H9 (cell line): ENCODE measurements at regions not wholly inside any gene's neighbourhood (a gene's known extent, or its start where the extent isn't known, plus 50 kb on each side); places are given as distances from the start of the nearest gene placed in this dataset.

Experiments used
- DNase-seq: peaks from one replicate; pipeline ENCODE4 v3.0.0-alpha.2; 2017
- H2AFZ ChIP-seq: one replicate; pipeline ENCODE4 v1.6.1; 2013; ENCODE audit warnings: mild to moderate bottlenecking, low read length, control low read depth, moderate library complexity
- H2AK5ac ChIP-seq: 2 replicates; pipeline ENCODE4 v1.6.1; 2013; ENCODE audit warnings: low read length, control low read depth, mixed read lengths; ENCODE audit not compliant: insufficient read length
- H2BK120ac ChIP-seq: one replicate; pipeline ENCODE4 v1.6.1; 2013; ENCODE audit warnings: low read depth, mild to moderate bottlenecking, low read length, control low read depth, inconsistent platforms; ENCODE audit not compliant: poor library complexity, severe bottlenecking
- H2BK12ac ChIP-seq: 2 replicates; pipeline ENCODE4 v1.6.1; 2013; ENCODE audit warnings: low read length, control low read depth, mixed read lengths, low read depth; ENCODE audit not compliant: insufficient read length
- H2BK15ac ChIP-seq: 2 replicates; pipeline ENCODE4 v1.6.1; 2013; ENCODE audit warnings: low read depth, low read length, control low read depth
- H2BK20ac ChIP-seq: one replicate; pipeline ENCODE4 v1.6.1; 2013; ENCODE audit warnings: low read depth, mild to moderate bottlenecking, low read length, control low read depth, inconsistent platforms; ENCODE audit not compliant: poor library complexity, severe bottlenecking
- H2BK5ac ChIP-seq: 2 replicates; pipeline ENCODE4 v1.6.1; 2013; ENCODE audit warnings: low read length, control low read depth, mixed read lengths; ENCODE audit not compliant: insufficient read length
- H3K14ac ChIP-seq: 2 replicates; pipeline ENCODE4 v1.6.1; 2013; ENCODE audit warnings: low read length, control low read depth; ENCODE audit not compliant: insufficient read depth
- H3K18ac ChIP-seq: 2 replicates; pipeline ENCODE4 v1.6.1; 2013; ENCODE audit warnings: low read depth, mild to moderate bottlenecking, mixed read lengths, low read length, control low read depth; ENCODE audit not compliant: insufficient read length
- H3K23ac ChIP-seq: 2 replicates; pipeline ENCODE4 v1.6.1; 2013; ENCODE audit warnings: low read length, control low read depth, mixed read lengths, low read depth; ENCODE audit not compliant: insufficient read length
- H3K23me2 ChIP-seq: 2 replicates; pipeline ENCODE4 v1.6.1; 2013; ENCODE audit warnings: low read depth, mild to moderate bottlenecking, mixed read lengths, low read length, control low read depth; ENCODE audit not compliant: insufficient read length, poor library complexity, severe bottlenecking
- H3K27ac ChIP-seq: 2 replicates; pipeline ENCODE4 v1.5.1; 2013; ENCODE audit warnings: low read length, control low read depth, mixed read lengths, low read depth; ENCODE audit not compliant: insufficient read length
- H3K27me3 ChIP-seq: 2 replicates; pipeline ENCODE4 v1.6.1; 2013; ENCODE audit warnings: low read length, control low read depth, inconsistent platforms; ENCODE audit not compliant: insufficient read depth
- H3K4ac ChIP-seq: 2 replicates; pipeline ENCODE4 v1.6.1; 2013; ENCODE audit warnings: low read depth, mild to moderate bottlenecking, control low read depth, inconsistent platforms, low read length, moderate library complexity
- H3K4me1 ChIP-seq: 2 replicates; pipeline ENCODE4 v1.6.1; 2013; ENCODE audit warnings: low read length, control low read depth, inconsistent platforms; ENCODE audit not compliant: insufficient read depth
- H3K4me2 ChIP-seq: 2 replicates; pipeline ENCODE4 v1.6.1; 2013; ENCODE audit warnings: low read length, control low read depth, mixed read lengths; ENCODE audit not compliant: insufficient read length, insufficient read depth
- H3K56ac ChIP-seq: 2 replicates; pipeline ENCODE4 v1.6.1; 2013; ENCODE audit warnings: low read depth, mild to moderate bottlenecking, mixed read lengths, low read length, control low read depth; ENCODE audit not compliant: insufficient read length
- H3K79me1 ChIP-seq: 2 replicates; pipeline ENCODE4 v1.6.1; 2013; ENCODE audit warnings: low read depth, mild to moderate bottlenecking, moderate library complexity, low read length, control low read depth, inconsistent platforms; ENCODE audit not compliant: insufficient read depth, poor library complexity, severe bottlenecking
- H3K79me2 ChIP-seq: 2 replicates; pipeline ENCODE4 v1.6.1; 2013; ENCODE audit warnings: low read length, control low read depth, inconsistent platforms; ENCODE audit not compliant: insufficient read depth
- H3K9ac ChIP-seq: 2 replicates; pipeline ENCODE4 v1.6.1; 2013; ENCODE audit warnings: low read length, control low read depth, mixed read lengths; ENCODE audit not compliant: insufficient read length; ENCODE audit errors: extremely low read depth
- H3K9me3 ChIP-seq: one replicate; pipeline ENCODE4 v1.6.1; 2013; ENCODE audit warnings: low read depth, low read length, inconsistent platforms; ENCODE audit not compliant: control insufficient read depth
- H3T11ph ChIP-seq: one replicate; pipeline ENCODE4 v1.6.1; 2013; ENCODE audit warnings: mild to moderate bottlenecking, low read length, control low read depth, inconsistent platforms
- H4K20me1 ChIP-seq: one replicate; pipeline ENCODE4 v1.6.1; 2013; ENCODE audit not compliant: control insufficient read depth, insufficient read length, insufficient read depth
- H4K5ac ChIP-seq: 2 replicates; pipeline ENCODE4 v1.6.1; 2013; ENCODE audit warnings: low read depth, mild to moderate bottlenecking, mixed read lengths, low read length, control low read depth; ENCODE audit not compliant: insufficient read length
- H4K8ac ChIP-seq: replicated peaks from 2 replicates; pipeline ENCODE4 v1.6.1; 2013; ENCODE audit warnings: low read length, control low read depth, mixed read lengths, low read depth; ENCODE audit not compliant: insufficient read length
- H4K91ac ChIP-seq: 2 replicates; pipeline ENCODE4 v1.6.1; 2013; ENCODE audit warnings: low read depth, mild to moderate bottlenecking, moderate library complexity, mixed read lengths, low read length, control low read depth; ENCODE audit not compliant: insufficient read length
- H3K27ac Mint-ChIP-seq, 3 experiments: 2 replicates in 2 of 3; 3 replicates in 1 of 3; pipeline ENCODE4 v1.8.0; 2020 to 2021; ENCODE audit warnings: mixed read lengths in 3 of 3, mild to moderate bottlenecking in 1 of 3, moderate library complexity in 1 of 3
- H3K27me3 Mint-ChIP-seq: 2 replicates; pipeline ENCODE4 v1.8.0; 2021; ENCODE audit warnings: low read depth, mild to moderate bottlenecking, moderate library complexity, mixed read lengths
- H3K36me3 Mint-ChIP-seq, 3 experiments: 2 replicates in 2 of 3; 3 replicates in 1 of 3; pipeline ENCODE4 v1.8.0; 2020 to 2021; ENCODE audit warnings: low read depth in 3 of 3, mixed read lengths in 3 of 3; ENCODE audit not compliant: insufficient read depth in 1 of 3
- H3K4me1 Mint-ChIP-seq, 2 experiments: 2 replicates each; pipeline ENCODE4 v1.8.0; 2020; ENCODE audit warnings: mixed read lengths in 2 of 2
- H3K4me3 Mint-ChIP-seq, 2 experiments: 2 replicates in 1 of 2; 3 replicates in 1 of 2; pipeline ENCODE4 v1.8.0; 2020 to 2021; ENCODE audit warnings: mild to moderate bottlenecking in 2 of 2, mixed read lengths in 2 of 2, moderate library complexity in 1 of 2
- H3K9me3 Mint-ChIP-seq, 2 experiments: 2 replicates in 1 of 2; 3 replicates in 1 of 2; pipeline ENCODE4 v1.8.0; 2020; ENCODE audit warnings: mild to moderate bottlenecking in 2 of 2, mixed read lengths in 2 of 2, moderate library complexity in 1 of 2
- CTCF ChIP-seq: fragments of 200-600 bp; sonication (generic); conservative IDR thresholded peaks from 3 replicates; pipeline ENCODE4 v1.8.0; 2021; ENCODE audit warnings: antibody characterized with exemption, mild to moderate bottlenecking

- no peaks in the 10 kb centered on the region for H3K4me1 Mint-ChIP-seq
- H3K14ac ChIP-seq, result no peak overlapping the region
- H3K18ac ChIP-seq, result no peak overlapping the region
- no peak overlapping the region for H3K9ac ChIP-seq
- no peak overlapping the region for H3K27ac ChIP-seq
- H2BK120ac ChIP-seq, result no peak overlapping the region
- H3K36me3 Mint-ChIP-seq, result peaks cover 4 to 21% (median 6%) of the 10 kb centered on the region in 3 experiments
- no peaks in the 10 kb centered on the region for H3K27me3 Mint-ChIP-seq
- H3K79me2 ChIP-seq, result no peaks in the 10 kb centered on the region
- TF ChIP-seq CTCF, result no peak
- H3K4me2 ChIP-seq, result no peak overlapping the region
- no peaks in the 10 kb centered on the region for H4K20me1 ChIP-seq
- no peak overlapping the region for H2BK15ac ChIP-seq
- no peak overlapping the region for H3K56ac ChIP-seq
- H3K9me3 Mint-ChIP-seq, result peaks cover 20 to 23% of the 10 kb centered on the region in 2 experiments
- H4K8ac ChIP-seq, result no peak overlapping the region
- H2AFZ ChIP-seq, result no peak overlapping the region
- H3K4me3 Mint-ChIP-seq, result no peak overlapping the region
- H4K91ac ChIP-seq, result no peak overlapping the region
- no peak overlapping the region for H3K23ac ChIP-seq
- H2BK5ac ChIP-seq, result no peak overlapping the region
- H3K27ac Mint-ChIP-seq, result no peak overlapping the region
- no peak overlapping the region for H2BK12ac ChIP-seq
- DNase-seq, result no peak
- no peaks in the 10 kb centered on the region for H3K9me3 ChIP-seq
- no peak overlapping the region for H3K4ac ChIP-seq
- no peaks in the 10 kb centered on the region for H3K4me1 ChIP-seq
- H3T11ph ChIP-seq, result no peak overlapping the region
- H4K5ac ChIP-seq, result no peak overlapping the region
- H2BK20ac ChIP-seq, result no peak overlapping the region
- H3K79me1 ChIP-seq, result no peaks in the 10 kb centered on the region
- no peak overlapping the region for H2AK5ac ChIP-seq
- no peaks in the 10 kb centered on the region for H3K23me2 ChIP-seq
- no peaks in the 10 kb centered on the region for H3K27me3 ChIP-seq
These were observed 68.8 kb upstream of the DPP10 start for GRCh38 chr2:114373591-114373990.
